ENCODE measurements at regions not wholly inside any gene's neighbourhood (a gene's known extent, or its start where the extent isn't known, plus 50 kb on each side); places are given as distances from the start of the nearest gene placed in this dataset.

- H3K27me3 Mint-ChIP-seq, result peaks cover 2% of the 10 kb centered on the region
- CTCF ChIA-PET, result no interaction called here
- H3K9me3 Mint-ChIP-seq, result peaks cover 2% of the 10 kb centered on the region
- no peaks in the 10 kb centered on the region for H3K36me3 Mint-ChIP-seq (ENCODE audit: low read depth)
- H3K4me3 Mint-ChIP-seq, result no peak overlapping the region
- no peak overlapping the region for H3K27ac Mint-ChIP-seq
- intact Hi-C loops (cut with micrococcal nuclease), result no loop called here
- POLR2A ChIA-PET, result no interaction called here
- H3K4me1 Mint-ChIP-seq, result no peaks in the 10 kb centered on the region
- DNase-seq (no peak), ATAC-seq (ENCODE audit: low read depth) (no peak)
- TF ChIP-seq CTCF (IDR thresholded peaks at IDR 0.05), result no peak
Observed at GRCh38 chrX:39396358-39396995, 595.2 kb downstream of the MID1IP1 start.

- TF ChIP-seq CTCF (IDR thresholded peaks at IDR 0.05), result no peak
- Mint-ChIP-seq H3K36me3 (ENCODE audit: low read depth) (no peaks in the 10 kb centered on the region), H3K9me3 (peaks cover 2% of the 10 kb centered on the region), H3K4me1 (no peaks in the 10 kb centered on the region), H3K27me3 (peaks cover 2% of the 10 kb centered on the region), H3K4me3 (no peak overlapping the region), H3K27ac (no peak overlapping the region)
- CTCF ChIA-PET, result no interaction called here
- ATAC-seq (ENCODE audit: low read depth), result no peak
- DNase-seq, result no peak
- intact Hi-C loops (cut with micrococcal nuclease), result no loop called here
- POLR2A ChIA-PET, result no interaction called here
Observed at GRCh38 chrX:39397561-39398199, 596.4 kb downstream of the MID1IP1 start.

- no peak for TF ChIP-seq CTCF (IDR thresholded peaks at IDR 0.05)
- Mint-ChIP-seq H3K36me3 (ENCODE audit: low read depth) (no peaks in the 10 kb centered on the region), H3K27ac (no peak overlapping the region), H3K27me3 (peaks cover 2% of the 10 kb centered on the region), H3K4me1 (no peaks in the 10 kb centered on the region), H3K4me3 (no peak overlapping the region), H3K9me3 (peaks cover 2% of the 10 kb centered on the region)
- POLR2A ChIA-PET, result no interaction called here
- DNase-seq (no peak), ATAC-seq (ENCODE audit: low read depth) (no peak)
- intact Hi-C loops (cut with micrococcal nuclease), result no loop called here
- CTCF ChIA-PET, result no interaction called here
Observed at GRCh38 chrX:39398215-39398962, 597.1 kb downstream of the MID1IP1 start.

GRCh38 chrX:39398963-39399261 is 597.7 kb downstream of the MID1IP1 start:
- peaks cover 2% of the 10 kb centered on the region for H3K9me3 Mint-ChIP-seq
- no peak overlapping the region for H3K4me3 Mint-ChIP-seq
- intact Hi-C loops (cut with micrococcal nuclease), result no loop called here
- H3K36me3 Mint-ChIP-seq (ENCODE audit: low read depth), result no peaks in the 10 kb centered on the region
- POLR2A ChIA-PET, result no interaction called here
- no peak for DNase-seq
- peaks cover 2% of the 10 kb centered on the region for H3K27me3 Mint-ChIP-seq
- no peak for ATAC-seq (ENCODE audit: low read depth)
- TF ChIP-seq CTCF (IDR thresholded peaks at IDR 0.05), result no peak
- no peaks in the 10 kb centered on the region for H3K4me1 Mint-ChIP-seq
- no peak overlapping the region for H3K27ac Mint-ChIP-seq
- CTCF ChIA-PET, result no interaction called here

GRCh38 chrX:39399387-39399786 is 598.1 kb downstream of the MID1IP1 start:
- CTCF ChIA-PET, result no interaction called here
- intact Hi-C loops (cut with micrococcal nuclease), result no loop called here
- no peak for DNase-seq
- H3K27ac Mint-ChIP-seq, result no peak overlapping the region
- no peak for ATAC-seq (ENCODE audit: low read depth)
- no peak overlapping the region for H3K4me3 Mint-ChIP-seq
- TF ChIP-seq CTCF (IDR thresholded peaks at IDR 0.05), result no peak
- H3K4me1 Mint-ChIP-seq, result no peaks in the 10 kb centered on the region
- H3K27me3 Mint-ChIP-seq, result peaks cover 2% of the 10 kb centered on the region
- POLR2A ChIA-PET, result no interaction called here
- peaks cover 2% of the 10 kb centered on the region for H3K9me3 Mint-ChIP-seq
- no peaks in the 10 kb centered on the region for H3K36me3 Mint-ChIP-seq (ENCODE audit: low read depth)
